ENCODE measurements at regions not wholly inside any gene's neighbourhood (a gene's known extent, or its start where the extent isn't known, plus 50 kb on each side); places are given as distances from the start of the nearest gene placed in this dataset.
"Not testable (repeated sequence)": the region's sequence is repeated elsewhere in the genome, so short reads cannot be mapped to it uniquely, and the experiment has no call there.

DNA sequence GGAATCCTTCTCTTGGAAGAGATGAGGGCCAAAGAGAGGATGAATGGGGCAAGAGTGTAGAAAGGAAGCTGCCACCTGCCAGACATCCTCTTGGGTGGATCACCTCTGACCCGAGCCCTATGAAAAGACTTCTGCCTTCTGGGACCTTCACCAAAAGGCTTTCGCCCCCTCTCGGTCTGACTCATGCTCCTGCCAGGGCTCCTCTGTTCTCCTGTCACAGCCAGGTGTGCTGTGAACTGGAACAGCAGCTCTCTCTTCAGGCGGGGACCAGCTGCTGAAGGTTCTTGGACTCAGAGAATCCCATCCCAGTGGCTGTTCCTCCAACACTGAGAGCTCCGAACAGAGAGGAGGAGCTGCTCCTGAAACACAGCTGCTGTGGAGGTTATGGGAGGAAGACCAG, 96.6 kb upstream of the AKAP13 start:
- H3K9me3 Mint-ChIP-seq = not testable (repeated sequence)

DNA sequence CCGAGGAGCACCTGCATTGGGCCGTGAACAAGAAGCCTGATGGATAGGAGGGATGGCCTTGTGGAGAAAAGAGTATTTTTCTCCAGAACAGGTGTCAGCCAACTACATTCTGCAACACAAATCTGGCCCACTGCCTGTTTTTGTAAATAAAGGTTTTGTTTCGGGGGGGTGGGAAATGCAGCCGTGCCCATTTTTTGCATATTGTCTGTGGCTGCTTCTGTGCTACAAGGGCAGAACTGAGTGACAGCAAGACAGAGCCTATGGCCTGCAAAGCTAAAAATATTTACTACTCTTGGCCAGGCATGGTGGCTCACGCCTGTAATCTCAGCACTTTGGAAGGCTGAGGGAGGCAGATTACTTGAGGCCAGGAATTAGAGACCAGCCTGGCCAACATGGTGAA, 95.9 kb upstream of the AKAP13 start:
- H3K9me3 Mint-ChIP-seq = no peaks in the 10 kb centered on the region
- H3K4me3 Mint-ChIP-seq = no peak overlapping the region

More for the DNA sequence above, 96.6 kb upstream of the AKAP13 start:
- not testable (repeated sequence) for H3K27me3 Mint-ChIP-seq; H3K27ac Mint-ChIP-seq; H3K36me3 Mint-ChIP-seq (ENCODE audit: low read depth); ATAC-seq (replicated peaks); H3K4me3 Mint-ChIP-seq; H3K4me1 Mint-ChIP-seq

DNA sequence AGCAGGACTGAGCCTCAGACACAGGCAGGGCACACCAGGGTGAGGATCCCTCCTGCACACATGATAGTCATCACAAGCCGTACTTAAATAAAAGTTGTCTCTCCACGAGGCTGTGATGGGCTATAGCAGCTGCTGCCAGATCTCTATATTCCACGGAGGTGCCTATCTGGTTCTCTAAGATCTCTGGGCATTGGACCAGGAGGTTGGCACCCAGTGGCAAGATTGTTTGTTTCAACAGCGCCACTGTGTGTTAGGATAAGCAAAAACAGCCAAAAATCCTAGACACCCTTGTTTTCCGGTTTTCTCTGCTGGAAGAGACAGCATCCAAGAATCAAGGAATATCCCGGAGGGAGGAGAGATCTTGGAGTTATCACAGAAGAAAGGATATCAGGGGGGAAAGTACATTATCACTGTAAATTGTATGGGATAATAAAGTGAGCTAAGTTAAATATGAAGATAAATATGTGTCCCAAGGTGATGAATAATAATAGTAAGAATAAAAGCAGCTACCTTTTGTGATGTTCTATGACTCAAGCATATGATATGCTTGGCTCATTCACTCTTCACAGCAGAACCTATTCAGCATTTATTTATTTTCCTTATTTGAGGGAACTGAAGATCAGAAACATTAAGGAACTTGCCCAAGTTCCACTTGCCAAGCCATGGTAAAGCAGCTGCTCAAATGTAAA, 90.6 kb upstream of the AKAP13 start:
- ATAC-seq (replicated peaks) = no peak
- Mint-ChIP-seq H3K4me1 (no peaks in the 10 kb centered on the region), H3K36me3 (ENCODE audit: low read depth) (no peaks in the 10 kb centered on the region), H3K4me3 (no peak overlapping the region), H3K9me3 (no peaks in the 10 kb centered on the region), H3K27ac (no peak overlapping the region), H3K27me3 (peaks cover 14% of the 10 kb centered on the region)

More for the DNA sequence above, 95.9 kb upstream of the AKAP13 start:
- peaks cover 6% of the 10 kb centered on the region for H3K4me1 Mint-ChIP-seq
- no peak overlapping the region for H3K27ac Mint-ChIP-seq
- no peaks in the 10 kb centered on the region for H3K27me3 Mint-ChIP-seq
- H3K36me3 Mint-ChIP-seq (ENCODE audit: low read depth) = no peaks in the 10 kb centered on the region
- no peak for ATAC-seq (replicated peaks)

DNA sequence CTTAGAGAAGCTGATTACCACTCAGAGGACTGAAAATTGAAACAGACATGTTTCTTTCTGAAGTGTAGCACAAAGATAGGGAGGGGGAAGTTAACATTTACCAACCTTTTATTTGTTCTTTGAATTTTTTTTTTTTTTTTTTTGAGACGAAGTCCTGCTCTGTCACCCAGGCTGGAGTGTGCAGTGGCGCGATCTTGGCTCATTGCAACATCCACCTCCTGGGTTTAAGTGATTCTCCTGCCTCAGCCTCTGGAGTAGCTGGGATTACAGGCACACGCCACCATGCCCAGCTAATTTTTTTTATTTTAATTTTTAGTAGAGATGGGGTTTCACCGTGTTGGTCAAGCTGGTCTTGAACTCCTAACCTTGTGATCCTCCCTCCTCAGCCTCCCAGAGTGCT, 87.8 kb upstream of the AKAP13 start:
- not testable (repeated sequence) for H3K36me3 Mint-ChIP-seq (ENCODE audit: low read depth); H3K4me3 Mint-ChIP-seq
- peaks cover 12% of the 10 kb centered on the region for H3K4me1 Mint-ChIP-seq

DNA sequence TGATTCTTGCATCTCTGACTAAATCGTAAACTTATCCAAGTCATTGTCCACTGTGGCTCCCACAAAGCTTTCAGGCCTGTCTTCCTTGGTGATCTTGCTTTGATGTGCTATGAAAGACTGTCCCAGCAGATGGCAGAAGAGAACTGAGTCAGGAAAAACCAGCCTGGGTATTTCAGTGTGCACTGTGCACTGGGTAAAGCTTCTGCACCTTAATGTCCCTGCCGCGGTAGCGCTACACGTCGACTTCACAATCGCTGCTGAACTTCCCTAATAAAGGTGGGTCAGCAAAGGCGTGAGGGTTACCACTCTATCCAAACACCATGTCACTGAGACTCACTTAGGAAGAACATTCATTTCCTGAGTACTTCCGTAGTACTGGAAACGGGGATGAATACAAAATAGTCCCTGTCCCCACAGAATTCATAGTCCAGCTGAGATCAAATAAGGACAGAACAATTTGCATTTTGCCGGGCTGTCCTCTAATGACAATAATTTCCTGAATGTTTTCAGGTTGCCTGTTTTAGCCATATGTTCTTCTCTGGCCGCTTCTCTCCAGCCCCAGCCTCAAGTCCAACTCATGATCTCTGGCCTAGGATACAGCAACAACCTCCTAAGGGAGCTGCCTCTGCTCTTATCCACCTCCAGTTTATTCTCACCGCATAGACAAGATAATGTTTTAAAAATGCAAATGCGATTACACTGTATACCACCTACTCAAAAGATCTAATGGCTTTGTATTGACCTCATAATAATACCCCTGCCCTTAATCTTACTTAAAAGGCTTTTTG, 83.6 kb upstream of the AKAP13 start:
- H3K4me3 Mint-ChIP-seq = peak overlapping the region; percentile 66
- ATAC-seq (replicated peaks) = peak; percentile 98
- no peaks in the 10 kb centered on the region for H3K36me3 Mint-ChIP-seq (ENCODE audit: low read depth)
- peaks cover 12% of the 10 kb centered on the region for H3K4me1 Mint-ChIP-seq
- no peak overlapping the region for H3K27ac Mint-ChIP-seq
- H3K9me3 Mint-ChIP-seq = no peaks in the 10 kb centered on the region
- peaks cover 6% of the 10 kb centered on the region for H3K27me3 Mint-ChIP-seq

More for the DNA sequence above, 87.8 kb upstream of the AKAP13 start:
- not testable (repeated sequence) for ATAC-seq (replicated peaks); H3K27ac Mint-ChIP-seq; H3K9me3 Mint-ChIP-seq
- peaks cover 14% of the 10 kb centered on the region for H3K27me3 Mint-ChIP-seq

DNA sequence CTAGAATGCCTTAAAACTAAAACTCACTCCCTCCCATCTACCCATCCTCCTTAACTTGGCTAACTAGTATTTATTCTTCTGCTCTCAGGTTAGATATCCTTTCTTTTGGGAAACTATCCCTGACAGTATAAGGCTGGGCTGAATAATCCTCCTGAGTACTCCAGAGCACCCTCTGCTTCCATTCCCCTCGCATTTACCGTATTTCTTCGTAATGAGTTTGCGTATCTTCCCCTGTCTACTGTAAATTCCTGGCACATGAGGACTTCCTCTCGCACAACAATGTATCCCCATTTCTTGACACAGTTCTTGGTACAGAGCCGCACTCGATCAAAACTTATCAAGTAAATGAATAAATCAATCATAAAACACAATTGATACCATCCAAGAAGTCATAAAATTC, 82.9 kb upstream of the AKAP13 start:
- Mint-ChIP-seq H3K27me3 (no peaks in the 10 kb centered on the region), H3K9me3 (no peaks in the 10 kb centered on the region), H3K27ac (no peak overlapping the region), H3K36me3 (ENCODE audit: low read depth) (no peaks in the 10 kb centered on the region), H3K4me1 (peaks cover 12% of the 10 kb centered on the region), H3K4me3 (peak overlapping the region; percentile 66)
- no peak for ATAC-seq (replicated peaks)

DNA sequence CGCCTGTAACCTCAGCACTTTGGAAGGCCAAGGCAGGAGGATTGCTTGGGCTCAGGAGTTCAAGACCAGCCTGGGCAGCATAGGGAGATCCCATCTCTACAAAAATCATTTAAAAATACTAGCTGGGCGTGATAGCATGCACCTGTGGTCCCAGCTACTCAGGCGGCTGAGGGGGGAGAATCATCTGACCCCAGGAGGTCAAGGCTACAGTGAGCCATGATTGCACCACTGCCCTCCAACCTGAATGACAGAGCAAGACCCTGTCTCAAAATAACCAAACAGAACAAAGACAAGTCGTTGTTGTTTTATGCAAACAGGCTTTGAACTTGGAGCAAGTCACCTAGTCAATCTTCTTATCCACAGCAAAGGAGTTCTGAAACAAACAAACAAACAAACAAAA, 82.0 kb upstream of the AKAP13 start:
- peaks cover 12% of the 10 kb centered on the region for H3K4me1 Mint-ChIP-seq

DNA sequence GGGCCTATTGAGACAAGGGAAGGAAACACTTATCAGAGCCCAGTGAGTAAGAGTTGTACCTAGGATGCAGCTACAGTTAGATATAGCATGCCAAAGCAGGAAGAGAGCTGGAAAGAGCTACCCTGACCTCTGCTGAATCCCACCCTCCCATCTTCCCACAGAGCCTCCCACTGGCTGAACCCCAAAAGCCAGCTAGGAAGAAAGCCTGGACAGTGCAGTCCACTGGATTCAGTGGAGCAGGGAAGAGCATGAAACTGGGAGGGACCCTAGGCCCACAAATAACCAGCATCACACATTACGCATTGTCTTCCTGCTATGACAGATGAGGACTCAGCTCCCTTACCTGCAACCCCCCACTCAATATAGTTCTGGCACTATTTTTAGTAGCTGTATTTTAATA, 81.5 kb upstream of the AKAP13 start:
- H3K27me3 Mint-ChIP-seq = no peaks in the 10 kb centered on the region
- no peaks in the 10 kb centered on the region for H3K9me3 Mint-ChIP-seq
- no peak overlapping the region for H3K4me3 Mint-ChIP-seq
- H3K36me3 Mint-ChIP-seq (ENCODE audit: low read depth) = no peaks in the 10 kb centered on the region
- H3K4me1 Mint-ChIP-seq = peaks cover 12% of the 10 kb centered on the region
- no peak overlapping the region for H3K27ac Mint-ChIP-seq
- ATAC-seq (replicated peaks) = no peak

More for the DNA sequence above, 82.0 kb upstream of the AKAP13 start:
- ATAC-seq (replicated peaks) = no peak
- H3K9me3 Mint-ChIP-seq = no peaks in the 10 kb centered on the region
- no peaks in the 10 kb centered on the region for H3K27me3 Mint-ChIP-seq
- no peak overlapping the region for H3K27ac Mint-ChIP-seq
- no peak overlapping the region for H3K4me3 Mint-ChIP-seq
- no peaks in the 10 kb centered on the region for H3K36me3 Mint-ChIP-seq (ENCODE audit: low read depth)

DNA sequence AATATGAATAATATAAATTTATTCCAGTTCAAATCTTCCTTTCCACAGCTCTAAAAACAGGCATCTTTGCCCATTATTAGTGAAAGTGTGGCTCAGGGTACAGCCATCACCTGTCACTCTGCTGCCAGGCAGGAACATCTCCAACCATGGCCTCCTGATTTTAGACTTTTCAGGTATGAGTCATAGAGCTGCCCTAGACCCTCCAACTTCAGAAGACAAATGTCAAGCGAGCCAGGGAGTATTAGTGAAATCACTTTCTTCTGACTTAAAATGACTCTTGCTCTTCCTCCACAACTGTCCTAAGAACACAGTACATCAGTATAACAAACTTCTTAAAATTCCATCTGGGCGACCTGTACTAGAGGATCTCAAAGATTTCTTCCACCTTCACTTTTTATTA, 78.1 kb upstream of the AKAP13 start:
- ATAC-seq (replicated peaks) = no peak
- Mint-ChIP-seq H3K9me3 (no peaks in the 10 kb centered on the region), H3K4me1 (peaks cover 1% of the 10 kb centered on the region), H3K36me3 (ENCODE audit: low read depth) (no peaks in the 10 kb centered on the region), H3K27me3 (no peaks in the 10 kb centered on the region), H3K27ac (no peak overlapping the region), H3K4me3 (no peak overlapping the region)

DNA sequence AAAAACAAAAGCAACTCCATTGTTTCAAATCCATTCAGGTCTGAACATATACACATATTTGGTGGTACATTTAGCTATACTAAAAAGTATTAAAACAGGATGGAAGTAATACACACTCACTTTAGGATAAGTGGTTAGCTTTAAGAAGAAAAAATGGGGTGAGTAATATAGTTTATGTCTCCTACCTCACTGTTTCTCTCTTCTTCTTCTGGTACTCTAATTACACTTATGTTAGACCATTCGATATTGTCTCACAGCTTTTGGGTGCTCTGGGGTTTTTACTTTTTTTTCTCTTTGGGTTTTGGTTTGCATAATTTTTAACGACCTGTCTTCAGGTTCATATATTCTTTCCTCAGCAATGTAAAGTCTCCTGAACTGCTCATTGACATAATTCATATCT, 75.4 kb upstream of the AKAP13 start:
- Mint-ChIP-seq H3K4me3 (no peak overlapping the region), H3K9me3 (no peaks in the 10 kb centered on the region), H3K27me3 (no peaks in the 10 kb centered on the region), H3K4me1 (peaks cover 9% of the 10 kb centered on the region), H3K36me3 (ENCODE audit: low read depth) (no peaks in the 10 kb centered on the region), H3K27ac (no peak overlapping the region)
- ATAC-seq (replicated peaks) = peak; percentile 64

DNA sequence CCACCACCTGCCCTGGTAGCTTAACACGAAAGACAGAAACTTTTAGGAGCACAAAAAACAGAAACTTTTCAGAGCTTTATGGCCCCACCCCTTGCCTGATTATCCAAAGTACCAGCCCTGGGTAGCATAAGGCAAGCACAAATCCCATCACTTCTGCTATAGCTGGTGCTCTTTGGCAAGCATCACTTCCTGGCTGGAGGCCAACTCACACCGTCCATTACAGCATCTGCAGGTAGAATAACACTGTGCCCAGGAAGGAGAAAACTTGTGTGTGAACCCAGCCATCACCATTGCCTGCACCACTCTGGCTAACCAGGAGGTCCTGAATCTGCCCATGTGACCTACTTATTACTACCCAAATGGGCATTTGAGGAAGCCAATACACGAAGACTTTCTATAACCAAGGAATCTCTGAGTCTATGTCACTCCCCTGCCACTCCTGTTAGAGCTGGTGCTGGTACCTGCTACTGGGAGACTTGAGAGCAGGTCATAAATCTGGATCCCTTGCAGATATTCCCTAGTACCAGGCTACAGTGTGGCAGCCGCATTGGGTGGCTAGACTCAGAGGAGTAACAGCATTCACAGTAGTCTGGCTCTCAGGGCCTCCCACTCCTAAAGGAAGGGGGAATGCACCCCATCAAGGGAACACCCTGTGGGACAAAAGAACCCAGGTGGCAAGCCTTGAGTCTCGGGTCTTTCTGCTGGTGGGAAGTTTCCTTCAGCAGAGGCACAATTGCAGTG, 73.3 kb upstream of the AKAP13 start:
- Mint-ChIP-seq H3K36me3 (ENCODE audit: low read depth) (no peaks in the 10 kb centered on the region), H3K4me1 (peaks cover 9% of the 10 kb centered on the region), H3K9me3 (no peaks in the 10 kb centered on the region), H3K27ac (no peak overlapping the region), H3K27me3 (no peaks in the 10 kb centered on the region), H3K4me3 (no peak overlapping the region)
- no peak for ATAC-seq (replicated peaks)

DNA sequence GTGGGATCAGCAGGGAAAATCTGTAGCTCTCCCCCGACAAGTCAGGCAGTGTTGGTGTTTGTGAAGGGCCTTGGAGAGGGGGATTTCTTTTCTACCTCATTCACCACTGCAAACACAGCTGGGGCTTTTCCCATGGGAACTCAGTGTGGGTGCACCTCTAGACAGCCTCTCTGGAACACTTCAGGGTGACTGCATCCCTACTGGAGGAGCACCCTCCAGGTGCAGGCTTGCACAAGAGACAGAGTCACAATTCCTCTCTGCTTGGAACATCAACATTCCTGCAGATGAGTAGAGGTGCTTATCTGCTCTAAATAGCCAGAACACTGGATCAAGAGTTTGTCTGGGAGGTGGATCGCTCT, 72.7 kb upstream of the AKAP13 start:
- no peak for ATAC-seq (replicated peaks)
- H3K4me1 Mint-ChIP-seq = peaks cover 11% of the 10 kb centered on the region
- no peak overlapping the region for H3K27ac Mint-ChIP-seq
- H3K9me3 Mint-ChIP-seq = no peaks in the 10 kb centered on the region
- H3K27me3 Mint-ChIP-seq = no peaks in the 10 kb centered on the region
- no peaks in the 10 kb centered on the region for H3K36me3 Mint-ChIP-seq (ENCODE audit: low read depth)
- H3K4me3 Mint-ChIP-seq = no peak overlapping the region

DNA sequence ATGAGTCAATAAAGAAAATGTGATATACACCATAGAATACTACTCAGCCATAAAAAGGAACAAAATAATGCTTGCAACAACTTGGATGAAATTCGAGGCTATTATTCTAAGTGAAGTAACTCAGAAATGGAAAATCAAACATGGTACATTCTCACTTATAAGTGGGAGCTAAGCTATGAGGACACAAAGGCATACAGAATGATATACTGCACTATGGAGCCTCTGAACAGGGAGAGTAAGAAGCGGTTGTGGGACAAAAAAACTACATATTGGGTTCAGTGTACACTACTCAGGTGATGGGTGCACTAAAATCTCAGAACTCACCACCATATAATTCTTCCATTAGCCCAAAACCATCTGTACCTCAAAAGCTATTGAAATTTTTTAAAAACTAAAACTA, 68.8 kb upstream of the AKAP13 start:
- no peak for ATAC-seq (replicated peaks)
- Mint-ChIP-seq H3K4me3 (no peak overlapping the region), H3K9me3 (no peaks in the 10 kb centered on the region), H3K27ac (no peak overlapping the region), H3K4me1 (peaks cover 37% of the 10 kb centered on the region), H3K36me3 (ENCODE audit: low read depth) (no peaks in the 10 kb centered on the region), H3K27me3 (no peaks in the 10 kb centered on the region)

DNA sequence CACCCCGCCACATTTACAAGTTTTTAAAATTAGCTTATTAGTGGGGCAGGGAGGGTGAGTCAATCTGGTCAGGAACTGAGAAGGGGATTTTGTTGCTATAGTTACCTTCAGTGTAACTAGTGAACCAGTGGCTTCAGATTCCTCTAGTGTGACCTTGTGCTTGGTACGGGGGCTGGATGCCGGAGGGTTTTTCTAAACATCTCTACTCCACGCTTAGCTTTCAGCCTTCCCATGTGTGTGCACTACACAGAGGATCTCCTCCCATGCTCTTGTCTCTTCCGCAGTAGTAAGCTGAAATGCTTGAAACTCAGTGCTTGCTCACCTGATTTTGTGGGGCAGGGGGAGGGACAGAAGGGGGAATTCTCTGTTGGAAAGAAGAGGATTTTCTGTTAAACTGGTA, 67.9 kb upstream of the AKAP13 start:
- Mint-ChIP-seq H3K4me1 (peaks cover 43% of the 10 kb centered on the region), H3K27ac (peak overlapping the region; percentile 37), H3K9me3 (no peaks in the 10 kb centered on the region), H3K27me3 (no peaks in the 10 kb centered on the region), H3K36me3 (ENCODE audit: low read depth) (no peaks in the 10 kb centered on the region), H3K4me3 (peak overlapping the region; percentile 7)
- peak; percentile 68 for ATAC-seq (replicated peaks)

DNA sequence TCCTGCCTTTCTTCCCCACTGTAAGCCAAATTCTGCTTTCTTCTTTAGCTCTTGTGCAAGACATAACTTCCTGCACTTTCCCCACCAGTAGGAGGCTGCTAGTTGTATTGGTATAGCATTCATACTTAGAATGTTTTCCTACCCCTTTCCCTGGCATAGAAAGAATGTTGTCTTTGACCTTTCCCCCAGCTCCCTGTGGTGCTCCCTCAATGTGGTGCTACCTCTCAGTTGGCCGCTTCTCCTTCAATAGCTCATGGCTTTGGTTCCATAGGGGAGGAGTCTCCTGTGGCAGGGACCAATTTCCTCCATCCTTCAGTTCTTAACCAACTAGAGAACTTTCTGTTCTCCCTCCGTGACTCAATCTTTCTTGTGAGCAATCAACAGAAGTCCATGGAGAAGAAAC, 67.5 kb upstream of the AKAP13 start:
- H3K36me3 Mint-ChIP-seq (ENCODE audit: low read depth) = no peaks in the 10 kb centered on the region
- H3K4me3 Mint-ChIP-seq = peak overlapping the region; percentile 7
- ATAC-seq (replicated peaks) = no peak

More for the DNA sequence above, 67.5 kb upstream of the AKAP13 start:
- H3K27ac Mint-ChIP-seq = peak overlapping the region; percentile 37
- H3K9me3 Mint-ChIP-seq = no peaks in the 10 kb centered on the region
- H3K4me1 Mint-ChIP-seq = peaks cover 48% of the 10 kb centered on the region
- H3K27me3 Mint-ChIP-seq = no peaks in the 10 kb centered on the region
